GM23338 (cell line): ENCODE measurements at regions not wholly inside any gene's neighbourhood (a gene's known extent, or its start where the extent isn't known, plus 50 kb on each side); places are given as distances from the start of the nearest gene placed in this dataset.

Experiments used
- ATAC-seq: fragments of 200-7000 bp; cut with Tn5 transposase; 3 replicates; pipeline ENCODE4 v1.9.1; 2020
- DNase-seq: peaks from one replicate; pipeline ENCODE4 v3.0.0-alpha.2; 2015; ENCODE audit warnings: low spot score
- H2AFZ ChIP-seq: fragments of 200-600 bp; sonication (generic); 2 replicates; pipeline ENCODE4 v1.8.0; 2016; ENCODE audit warnings: antibody characterized with exemption, mild to moderate bottlenecking, moderate library complexity
- H3F3A ChIP-seq: fragments of 200-600 bp; sonication (generic); replicated peaks from 2 replicates; pipeline ENCODE4 v1.8.0; 2017; ENCODE audit warnings: antibody characterized with exemption, mixed run types, low read depth
- H3K27ac ChIP-seq: fragments of 200-600 bp; sonication (generic); 2 replicates; pipeline ENCODE4 v1.6.1; 2016; ENCODE audit warnings: low read depth
- H3K27me3 ChIP-seq: fragments of 200-600 bp; sonication (generic); 2 replicates; pipeline ENCODE4 v1.8.0; 2016; ENCODE audit warnings: mild to moderate bottlenecking, mixed run types, moderate library complexity; ENCODE audit not compliant: insufficient read depth
- H3K36me3 ChIP-seq: fragments of 200-600 bp; sonication (generic); 2 replicates; pipeline ENCODE4 v1.8.0; 2016; ENCODE audit warnings: mild to moderate bottlenecking; ENCODE audit not compliant: insufficient read depth
- H3K4me1 ChIP-seq: fragments of 200-600 bp; sonication (generic); 2 replicates; pipeline ENCODE4 v1.8.0; 2016; ENCODE audit warnings: mild to moderate bottlenecking, moderate library complexity; ENCODE audit not compliant: insufficient read depth
- H3K4me2 ChIP-seq: fragments of 200-600 bp; sonication (generic); 2 replicates; pipeline ENCODE4 v1.7.1; 2017; ENCODE audit warnings: mixed run types
- H3K4me3 ChIP-seq: fragments of 200-600 bp; sonication (generic); 2 replicates; pipeline ENCODE4 v1.6.1; 2016; ENCODE audit warnings: mixed run types
- H3K79me2 ChIP-seq: fragments of 200-600 bp; sonication (generic); replicated peaks from 2 replicates; pipeline ENCODE4 v1.8.0; 2017; ENCODE audit warnings: mild to moderate bottlenecking; ENCODE audit not compliant: insufficient read depth
- H3K9me2 ChIP-seq: fragments of 200-600 bp; sonication (generic); 2 replicates; pipeline ENCODE4 v1.8.0; 2017; ENCODE audit not compliant: insufficient read depth
- H4K20me1 ChIP-seq: fragments of 200-600 bp; sonication (generic); replicated peaks from 2 replicates; pipeline ENCODE4 v1.8.0; 2017; ENCODE audit warnings: mild to moderate bottlenecking; ENCODE audit not compliant: insufficient read depth
- H3K27ac Mint-ChIP-seq: 2 replicates; pipeline ENCODE4 v1.8.0; 2020; ENCODE audit warnings: inconsistent platforms, mild to moderate bottlenecking, moderate library complexity, mixed read lengths
- H3K27me3 Mint-ChIP-seq: 3 replicates; pipeline ENCODE4 v1.8.0; 2022; ENCODE audit warnings: low read depth, mild to moderate bottlenecking, moderate library complexity, mixed read lengths, inconsistent platforms; ENCODE audit not compliant: insufficient read depth, poor library complexity
- H3K36me3 Mint-ChIP-seq: 3 replicates; pipeline ENCODE4 v1.8.0; 2021; ENCODE audit warnings: low read depth, mild to moderate bottlenecking, inconsistent platforms, moderate library complexity, mixed read lengths
- H3K4me1 Mint-ChIP-seq: 3 replicates; pipeline ENCODE4 v1.8.0; 2020; ENCODE audit warnings: mild to moderate bottlenecking, inconsistent platforms, mixed read lengths
- H3K4me3 Mint-ChIP-seq: 3 replicates; pipeline ENCODE4 v1.8.0; 2021; ENCODE audit warnings: moderate library complexity, mild to moderate bottlenecking, inconsistent platforms, mixed read lengths
- H3K9me3 Mint-ChIP-seq: 3 replicates; pipeline ENCODE4 v1.8.0; 2020; ENCODE audit warnings: moderate library complexity, mild to moderate bottlenecking, inconsistent platforms, mixed read lengths
- CREB1 ChIP-seq: fragments of 250-450 bp; sonication (Bioruptor Pico); IDR thresholded peaks from 2 replicates; pipeline ENCODE4 v1.5.0; 2020; ENCODE audit warnings: low read depth, mild to moderate bottlenecking, moderate library complexity
- CTCF ChIP-seq, 2 experiments: fragments of 200-600 bp in 1 of 2; sonication (generic) in 1 of 2; conservative IDR thresholded peaks; 2 replicates each; pipeline versions ENCODE4 v1.5.1 to v1.6.1; 2016 to 2017; ENCODE audit warnings: antibody characterized with exemption in 2 of 2, low read depth in 2 of 2, mild to moderate bottlenecking in 2 of 2, moderate library complexity in 1 of 2
- ETS1 ChIP-seq: IDR thresholded peaks from 2 replicates; pipeline ENCODE4 v1.6.1; 2016; ENCODE audit warnings: antibody characterized with exemption
- EZH2 ChIP-seq: fragments of 200-600 bp; sonication (generic); IDR thresholded peaks from one replicate; pipeline ENCODE4 v1.8.0; 2017; ENCODE audit warnings: antibody characterized with exemption, mild to moderate bottlenecking, low read depth; ENCODE audit not compliant: unreplicated experiment
- EZH2phosphoT487 ChIP-seq: fragments of 200-600 bp; sonication (generic); IDR thresholded peaks from one replicate; pipeline ENCODE4 v1.8.1; 2018; ENCODE audit warnings: antibody characterized with exemption; ENCODE audit not compliant: unreplicated experiment
- POLR2AphosphoS5 ChIP-seq: IDR thresholded peaks from 2 replicates; pipeline ENCODE4 v1.6.1; 2016; ENCODE audit warnings: antibody characterized with exemption, low read depth
- REST ChIP-seq: IDR thresholded peaks from one replicate; pipeline ENCODE4 v1.6.1; 2018; ENCODE audit warnings: antibody characterized with exemption; ENCODE audit not compliant: unreplicated experiment
- STAT1 ChIP-seq: IDR thresholded peaks from one replicate; pipeline ENCODE4 v1.6.1; 2016; ENCODE audit warnings: antibody characterized with exemption; ENCODE audit not compliant: unreplicated experiment
- ZNF114 ChIP-seq: fragments of 250-450 bp; sonication (Bioruptor Pico); IDR thresholded peaks from 2 replicates; pipeline ENCODE4 v1.5.0; 2020; ENCODE audit warnings: mild to moderate bottlenecking, moderate library complexity
- ZNF331 ChIP-seq: fragments of 250-450 bp; sonication (Bioruptor Pico); IDR thresholded peaks from 2 replicates; pipeline ENCODE4 v1.5.0; 2020; ENCODE audit warnings: low read depth, mild to moderate bottlenecking, moderate library complexity

- no peak for TF ChIP-seq CTCF (conservative IDR thresholded peaks at IDR 0.05; ENCODE audit: low read depth in 2 of 2)
- TF ChIP-seq POLR2AphosphoS5: no peak
- no peak for TF ChIP-seq REST
These were observed 210.3 kb upstream of the USP9Y start (continued) for GRCh38 chrY:12490558-12491209.

- ATAC-seq: no peak
- Mint-ChIP-seq H3K4me3 (no peak overlapping the region), H3K9me3 (peaks cover 17% of the 10 kb centered on the region), H3K27me3 (peaks cover 3% of the 10 kb centered on the region), H3K27ac (no peak overlapping the region), H3K36me3 (no peaks in the 10 kb centered on the region; the same call in 2 of the 3 replicates), H3K4me1 (no peaks in the 10 kb centered on the region)
- no peaks in the 10 kb centered on the region for H4K20me1 ChIP-seq
- no peak for TF ChIP-seq CTCF (conservative IDR thresholded peaks at IDR 0.05; ENCODE audit: low read depth in 2 of 2)
- no peak for TF ChIP-seq STAT1
- no peak for TF ChIP-seq ETS1
- no peak for TF ChIP-seq ZNF331
- TF ChIP-seq ZNF114 (CRISPR knock-in tag): no peak
- no peak for TF ChIP-seq REST
- no peak for TF ChIP-seq CREB1 (CRISPR knock-in tag)
- no peak for TF ChIP-seq POLR2AphosphoS5
- no peak for TF ChIP-seq EZH2phosphoT487
- TF ChIP-seq EZH2: no peak
- H3K9me2 ChIP-seq: no peaks in the 10 kb centered on the region
- no peaks in the 10 kb centered on the region for H3K4me1 ChIP-seq
- H3K4me3 ChIP-seq: no peak overlapping the region
- no peaks in the 10 kb centered on the region for H3F3A ChIP-seq
- no peak overlapping the region for H3K4me2 ChIP-seq
- no peaks in the 10 kb centered on the region for H3K27me3 ChIP-seq
- no peak overlapping the region for H2AFZ ChIP-seq
- no peak overlapping the region for H3K27ac ChIP-seq
- H3K79me2 ChIP-seq: no peaks in the 10 kb centered on the region
- DNase-seq: no peak
- no peaks in the 10 kb centered on the region for H3K36me3 ChIP-seq
These were observed 208.8 kb upstream of the USP9Y start for GRCh38 chrY:12492218-12492617.
